ENCODE measurements at regions not wholly inside any gene's neighbourhood (a gene's known extent, or its start where the extent isn't known, plus 50 kb on each side); places are given as distances from the start of the nearest gene placed in this dataset.

DNA sequence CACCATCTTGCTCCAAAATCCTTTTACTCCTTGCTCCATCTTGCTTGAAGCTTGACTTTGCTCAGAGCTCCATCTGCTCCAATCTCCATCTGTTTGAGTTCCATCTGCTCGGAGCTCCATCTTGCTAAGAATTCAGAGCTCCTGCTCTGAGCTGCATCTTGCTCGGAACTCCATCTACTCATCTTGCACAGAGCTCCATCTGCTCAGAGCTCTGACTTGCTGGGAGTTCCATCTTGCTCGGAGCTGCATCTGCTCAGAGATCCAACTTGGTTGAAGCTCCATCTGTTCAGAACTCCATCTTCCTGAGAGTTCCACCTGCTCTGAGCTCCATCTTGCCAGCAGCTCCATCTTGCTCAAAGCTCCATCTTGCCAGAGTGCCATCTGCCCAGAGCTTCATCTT lies 80.6 kb upstream of the ZNF98 start:
- no peak for TF ChIP-seq EP300 (IDR thresholded peaks at IDR 0.05)
- TF ChIP-seq, protein P1, sequence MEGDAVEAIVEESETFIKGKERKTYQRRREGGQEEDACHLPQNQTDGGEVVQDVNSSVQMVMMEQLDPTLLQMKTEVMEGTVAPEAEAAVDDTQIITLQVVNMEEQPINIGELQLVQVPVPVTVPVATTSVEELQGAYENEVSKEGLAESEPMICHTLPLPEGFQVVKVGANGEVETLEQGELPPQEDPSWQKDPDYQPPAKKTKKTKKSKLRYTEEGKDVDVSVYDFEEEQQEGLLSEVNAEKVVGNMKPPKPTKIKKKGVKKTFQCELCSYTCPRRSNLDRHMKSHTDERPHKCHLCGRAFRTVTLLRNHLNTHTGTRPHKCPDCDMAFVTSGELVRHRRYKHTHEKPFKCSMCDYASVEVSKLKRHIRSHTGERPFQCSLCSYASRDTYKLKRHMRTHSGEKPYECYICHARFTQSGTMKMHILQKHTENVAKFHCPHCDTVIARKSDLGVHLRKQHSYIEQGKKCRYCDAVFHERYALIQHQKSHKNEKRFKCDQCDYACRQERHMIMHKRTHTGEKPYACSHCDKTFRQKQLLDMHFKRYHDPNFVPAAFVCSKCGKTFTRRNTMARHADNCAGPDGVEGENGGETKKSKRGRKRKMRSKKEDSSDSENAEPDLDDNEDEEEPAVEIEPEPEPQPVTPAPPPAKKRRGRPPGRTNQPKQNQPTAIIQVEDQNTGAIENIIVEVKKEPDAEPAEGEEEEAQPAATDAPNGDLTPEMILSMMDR (IDR thresholded peaks at IDR 0.05): no peak
